Caco-2 (cell line): ENCODE measurements at regions not wholly inside any gene's neighbourhood (a gene's known extent, or its start where the extent isn't known, plus 50 kb on each side); places are given as distances from the start of the nearest gene placed in this dataset.

Experiments
- BruUV-seq: library from RNA; stranded (reverse); fragments of 400-500 nt; replicated peaks from 2 replicates; lab custom pipeline; 2021; lab: Mats Ljungman, UMichigan
- CTCF ChIA-PET: fragments of 300-600 bp; sonication (Branson Sonifier 250); formaldehyde crosslinking; loops from one replicate; lab custom pipeline; 2022; ENCODE audit warnings: antibody characterized with exemption; lab: Charles Lee
- POLR2A ChIA-PET: fragments of 300-600 bp; sonication (Branson Sonifier 250); formaldehyde crosslinking; loops from one replicate; lab custom pipeline; 2022; ENCODE audit warnings: antibody characterized with exemption; lab: Charles Lee
- DNase-seq, 2 experiments: peaks; one replicate each; pipeline versions ENCODE4 v3.0.0 to v3.0.0-alpha.2; 2020 to 2022
- H3K27me3 ChIP-seq: replicated peaks from 2 replicates; pipeline ENCODE4 v1.6.0; 2011; ENCODE audit warnings: low read length; ENCODE audit not compliant: control insufficient read depth, insufficient read depth
- H3K36me3 ChIP-seq: 2 replicates; pipeline ENCODE4 v1.5.1; 2011; ENCODE audit warnings: low read length; ENCODE audit not compliant: control insufficient read depth, insufficient read depth
- H3K4me1 ChIP-seq: fragments of 250-450 bp; sonication (Bioruptor Pico); 2 replicates; pipeline ENCODE4 v1.5.1; 2020; ENCODE audit warnings: mild to moderate bottlenecking
- H3K4me3 ChIP-seq: 2 replicates; pipeline ENCODE4 v1.5.1; 2011; ENCODE audit warnings: low read depth, mild to moderate bottlenecking, control low read depth, low read length
- H3K9me3 ChIP-seq: fragments of 250-450 bp; sonication (Bioruptor Pico); 2 replicates; pipeline ENCODE4 v1.5.1; 2020; ENCODE audit warnings: mild to moderate bottlenecking, moderate library complexity
- H3K27ac Mint-ChIP-seq: one replicate; pipeline ENCODE4 v1.8.0; 2022; ENCODE audit warnings: mixed read lengths; ENCODE audit not compliant: unreplicated experiment
- H3K27me3 Mint-ChIP-seq: one replicate; pipeline ENCODE4 v1.8.0; 2022; ENCODE audit warnings: mixed read lengths; ENCODE audit not compliant: insufficient read depth, unreplicated experiment
- H3K36me3 Mint-ChIP-seq: one replicate; pipeline ENCODE4 v1.8.0; 2022; ENCODE audit warnings: mild to moderate bottlenecking, mixed read lengths; ENCODE audit not compliant: insufficient read depth, unreplicated experiment
- H3K4me1 Mint-ChIP-seq: one replicate; pipeline ENCODE4 v1.8.0; 2022; ENCODE audit warnings: low read depth, mixed read lengths; ENCODE audit not compliant: unreplicated experiment
- H3K4me3 Mint-ChIP-seq: one replicate; pipeline ENCODE4 v1.8.0; 2022; ENCODE audit warnings: mild to moderate bottlenecking, moderate library complexity, mixed read lengths; ENCODE audit not compliant: unreplicated experiment
- H3K9me3 Mint-ChIP-seq: one replicate; pipeline ENCODE4 v1.8.0; 2022; ENCODE audit warnings: mixed read lengths; ENCODE audit not compliant: unreplicated experiment
- CTCF ChIP-seq, 2 experiments: fragments of 200-600 bp in 1 of 2; IDR thresholded peaks; 1 replicate in 1 of 2; 2 replicates in 1 of 2; pipeline versions ENCODE4 v1.5.1 to v1.8.0; 2011 to 2022; ENCODE audit warnings: antibody characterized with exemption in 1 of 2, control low read depth in 1 of 2, inconsistent platforms in 1 of 2, low read depth in 1 of 2, low read length in 1 of 2, mild to moderate bottlenecking in 1 of 2, moderate library complexity in 1 of 2; ENCODE audit not compliant: insufficient read depth in 1 of 2, severe bottlenecking in 1 of 2, unreplicated experiment in 1 of 2
- intact Hi-C: fragments of 100-400 bp; cut with micrococcal nuclease; formaldehyde crosslinking; loops from one replicate; pipeline ENCODE4 v1.10.0; 2022; ENCODE audit not compliant: unreplicated experiment

- TF ChIP-seq CTCF (IDR thresholded peaks at IDR 0.05; ENCODE audit: insufficient read depth in 1 of 2, low read depth in 1 of 2, low read length in 1 of 2, severe bottlenecking in 1 of 2, unreplicated experiment in 1 of 2), result no peak
- Histone ChIP-seq H3K4me3 (no peak overlapping the region), H3K4me1 (peaks cover 8% of the 10 kb centered on the region), H3K27me3 (no peaks in the 10 kb centered on the region), H3K9me3 (no peaks in the 10 kb centered on the region), H3K36me3 (no peaks in the 10 kb centered on the region)
- Mint-ChIP-seq H3K36me3 (peaks cover 8% of the 10 kb centered on the region), H3K27me3 (peaks cover 5% of the 10 kb centered on the region), H3K27ac (no peak overlapping the region), H3K4me1 (peaks cover 12% of the 10 kb centered on the region), H3K4me3 (no peak overlapping the region), H3K9me3 (no peaks in the 10 kb centered on the region)
- ChIA-PET CTCF (no interaction called here), POLR2A (no interaction called here)
- BruUV-seq, result no TSS peak
- intact Hi-C loops, result no loop called here
- no peak for DNase-seq
Observed at GRCh38 chr6:156715839-156716238, 61.3 kb upstream of the ARID1B start.

GRCh38 chr6:156713548-156713947 lies 63.6 kb upstream of the ARID1B start:
- BruUV-seq, result no TSS peak
- Mint-ChIP-seq H3K9me3 (no peaks in the 10 kb centered on the region), H3K27me3 (peaks cover 5% of the 10 kb centered on the region), H3K36me3 (no peaks in the 10 kb centered on the region), H3K4me1 (peaks cover 7% of the 10 kb centered on the region), H3K4me3 (no peak overlapping the region), H3K27ac (no peak overlapping the region)
- H3K27me3 ChIP-seq, result no peaks in the 10 kb centered on the region
- TF ChIP-seq CTCF (IDR thresholded peaks at IDR 0.05; ENCODE audit: insufficient read depth in 1 of 2, low read depth in 1 of 2, low read length in 1 of 2, severe bottlenecking in 1 of 2, unreplicated experiment in 1 of 2), result no peak
- no peaks in the 10 kb centered on the region for H3K9me3 ChIP-seq
- ChIA-PET CTCF (no interaction called here), POLR2A (no interaction called here)
- intact Hi-C loops, result no loop called here
- no peaks in the 10 kb centered on the region for H3K36me3 ChIP-seq
- H3K4me1 ChIP-seq, result no peaks in the 10 kb centered on the region
- H3K4me3 ChIP-seq, result no peak overlapping the region
- DNase-seq, result no peak

- POLR2A ChIA-PET, result no interaction called here
- no peak for TF ChIP-seq CTCF (IDR thresholded peaks at IDR 0.05; ENCODE audit: insufficient read depth in 1 of 2, low read depth in 1 of 2, low read length in 1 of 2, severe bottlenecking in 1 of 2, unreplicated experiment in 1 of 2)
- CTCF ChIA-PET, result no interaction called here
- no peaks in the 10 kb centered on the region for H3K9me3 ChIP-seq
- H3K4me3 ChIP-seq, result no peak overlapping the region
- Mint-ChIP-seq H3K4me3 (no peak overlapping the region), H3K36me3 (no peaks in the 10 kb centered on the region), H3K27ac (no peak overlapping the region), H3K9me3 (peaks cover 8% of the 10 kb centered on the region), H3K27me3 (peaks cover 8% of the 10 kb centered on the region), H3K4me1 (no peaks in the 10 kb centered on the region)
- H3K27me3 ChIP-seq, result no peaks in the 10 kb centered on the region
- no peak for DNase-seq
- no TSS peak for BruUV-seq
- no peaks in the 10 kb centered on the region for H3K4me1 ChIP-seq
- H3K36me3 ChIP-seq, result no peaks in the 10 kb centered on the region
- intact Hi-C loops, result no loop called here
Observed at GRCh38 chr6:156710479-156710878, 66.7 kb upstream of the ARID1B start.
